H9 (cell line): ENCODE measurements at regions not wholly inside any gene's neighbourhood (a gene's known extent, or its start where the extent isn't known, plus 50 kb on each side); places are given as distances from the start of the nearest gene placed in this dataset.

Experiments
- DNase-seq: peaks from one replicate; pipeline ENCODE4 v3.0.0-alpha.2; 2017
- H2AFZ ChIP-seq: one replicate; pipeline ENCODE4 v1.6.1; 2013; ENCODE audit warnings: mild to moderate bottlenecking, low read length, control low read depth, moderate library complexity
- H2AK5ac ChIP-seq: 2 replicates; pipeline ENCODE4 v1.6.1; 2013; ENCODE audit warnings: low read length, control low read depth, mixed read lengths; ENCODE audit not compliant: insufficient read length
- H2BK120ac ChIP-seq: one replicate; pipeline ENCODE4 v1.6.1; 2013; ENCODE audit warnings: low read depth, mild to moderate bottlenecking, low read length, control low read depth, inconsistent platforms; ENCODE audit not compliant: poor library complexity, severe bottlenecking
- H2BK12ac ChIP-seq: 2 replicates; pipeline ENCODE4 v1.6.1; 2013; ENCODE audit warnings: low read length, control low read depth, mixed read lengths, low read depth; ENCODE audit not compliant: insufficient read length
- H2BK15ac ChIP-seq: 2 replicates; pipeline ENCODE4 v1.6.1; 2013; ENCODE audit warnings: low read depth, low read length, control low read depth
- H2BK20ac ChIP-seq: one replicate; pipeline ENCODE4 v1.6.1; 2013; ENCODE audit warnings: low read depth, mild to moderate bottlenecking, low read length, control low read depth, inconsistent platforms; ENCODE audit not compliant: poor library complexity, severe bottlenecking
- H2BK5ac ChIP-seq: 2 replicates; pipeline ENCODE4 v1.6.1; 2013; ENCODE audit warnings: low read length, control low read depth, mixed read lengths; ENCODE audit not compliant: insufficient read length
- H3K14ac ChIP-seq: 2 replicates; pipeline ENCODE4 v1.6.1; 2013; ENCODE audit warnings: low read length, control low read depth; ENCODE audit not compliant: insufficient read depth
- H3K18ac ChIP-seq: 2 replicates; pipeline ENCODE4 v1.6.1; 2013; ENCODE audit warnings: low read depth, mild to moderate bottlenecking, mixed read lengths, low read length, control low read depth; ENCODE audit not compliant: insufficient read length
- H3K23ac ChIP-seq: 2 replicates; pipeline ENCODE4 v1.6.1; 2013; ENCODE audit warnings: low read length, control low read depth, mixed read lengths, low read depth; ENCODE audit not compliant: insufficient read length
- H3K23me2 ChIP-seq: 2 replicates; pipeline ENCODE4 v1.6.1; 2013; ENCODE audit warnings: low read depth, mild to moderate bottlenecking, mixed read lengths, low read length, control low read depth; ENCODE audit not compliant: insufficient read length, poor library complexity, severe bottlenecking
- H3K27ac ChIP-seq: 2 replicates; pipeline ENCODE4 v1.5.1; 2013; ENCODE audit warnings: low read length, control low read depth, mixed read lengths, low read depth; ENCODE audit not compliant: insufficient read length
- H3K27me3 ChIP-seq: 2 replicates; pipeline ENCODE4 v1.6.1; 2013; ENCODE audit warnings: low read length, control low read depth, inconsistent platforms; ENCODE audit not compliant: insufficient read depth
- H3K4ac ChIP-seq: 2 replicates; pipeline ENCODE4 v1.6.1; 2013; ENCODE audit warnings: low read depth, mild to moderate bottlenecking, control low read depth, inconsistent platforms, low read length, moderate library complexity
- H3K4me1 ChIP-seq: 2 replicates; pipeline ENCODE4 v1.6.1; 2013; ENCODE audit warnings: low read length, control low read depth, inconsistent platforms; ENCODE audit not compliant: insufficient read depth
- H3K4me2 ChIP-seq: 2 replicates; pipeline ENCODE4 v1.6.1; 2013; ENCODE audit warnings: low read length, control low read depth, mixed read lengths; ENCODE audit not compliant: insufficient read length, insufficient read depth
- H3K56ac ChIP-seq: 2 replicates; pipeline ENCODE4 v1.6.1; 2013; ENCODE audit warnings: low read depth, mild to moderate bottlenecking, mixed read lengths, low read length, control low read depth; ENCODE audit not compliant: insufficient read length
- H3K79me1 ChIP-seq: 2 replicates; pipeline ENCODE4 v1.6.1; 2013; ENCODE audit warnings: low read depth, mild to moderate bottlenecking, moderate library complexity, low read length, control low read depth, inconsistent platforms; ENCODE audit not compliant: insufficient read depth, poor library complexity, severe bottlenecking
- H3K79me2 ChIP-seq: 2 replicates; pipeline ENCODE4 v1.6.1; 2013; ENCODE audit warnings: low read length, control low read depth, inconsistent platforms; ENCODE audit not compliant: insufficient read depth
- H3K9ac ChIP-seq: 2 replicates; pipeline ENCODE4 v1.6.1; 2013; ENCODE audit warnings: low read length, control low read depth, mixed read lengths; ENCODE audit not compliant: insufficient read length; ENCODE audit errors: extremely low read depth
- H3K9me3 ChIP-seq: one replicate; pipeline ENCODE4 v1.6.1; 2013; ENCODE audit warnings: low read depth, low read length, inconsistent platforms; ENCODE audit not compliant: control insufficient read depth
- H3T11ph ChIP-seq: one replicate; pipeline ENCODE4 v1.6.1; 2013; ENCODE audit warnings: mild to moderate bottlenecking, low read length, control low read depth, inconsistent platforms
- H4K20me1 ChIP-seq: one replicate; pipeline ENCODE4 v1.6.1; 2013; ENCODE audit not compliant: control insufficient read depth, insufficient read length, insufficient read depth
- H4K5ac ChIP-seq: 2 replicates; pipeline ENCODE4 v1.6.1; 2013; ENCODE audit warnings: low read depth, mild to moderate bottlenecking, mixed read lengths, low read length, control low read depth; ENCODE audit not compliant: insufficient read length
- H4K8ac ChIP-seq: replicated peaks from 2 replicates; pipeline ENCODE4 v1.6.1; 2013; ENCODE audit warnings: low read length, control low read depth, mixed read lengths, low read depth; ENCODE audit not compliant: insufficient read length
- H4K91ac ChIP-seq: 2 replicates; pipeline ENCODE4 v1.6.1; 2013; ENCODE audit warnings: low read depth, mild to moderate bottlenecking, moderate library complexity, mixed read lengths, low read length, control low read depth; ENCODE audit not compliant: insufficient read length
- H3K27ac Mint-ChIP-seq, 3 experiments: 2 replicates in 2 of 3; 3 replicates in 1 of 3; pipeline ENCODE4 v1.8.0; 2020 to 2021; ENCODE audit warnings: mixed read lengths in 3 of 3, mild to moderate bottlenecking in 1 of 3, moderate library complexity in 1 of 3
- H3K27me3 Mint-ChIP-seq: 2 replicates; pipeline ENCODE4 v1.8.0; 2021; ENCODE audit warnings: low read depth, mild to moderate bottlenecking, moderate library complexity, mixed read lengths
- H3K36me3 Mint-ChIP-seq, 3 experiments: 2 replicates in 2 of 3; 3 replicates in 1 of 3; pipeline ENCODE4 v1.8.0; 2020 to 2021; ENCODE audit warnings: low read depth in 3 of 3, mixed read lengths in 3 of 3; ENCODE audit not compliant: insufficient read depth in 1 of 3
- H3K4me1 Mint-ChIP-seq, 2 experiments: 2 replicates each; pipeline ENCODE4 v1.8.0; 2020; ENCODE audit warnings: mixed read lengths in 2 of 2
- H3K4me3 Mint-ChIP-seq, 2 experiments: 2 replicates in 1 of 2; 3 replicates in 1 of 2; pipeline ENCODE4 v1.8.0; 2020 to 2021; ENCODE audit warnings: mild to moderate bottlenecking in 2 of 2, mixed read lengths in 2 of 2, moderate library complexity in 1 of 2
- H3K9me3 Mint-ChIP-seq, 2 experiments: 2 replicates in 1 of 2; 3 replicates in 1 of 2; pipeline ENCODE4 v1.8.0; 2020; ENCODE audit warnings: mild to moderate bottlenecking in 2 of 2, mixed read lengths in 2 of 2, moderate library complexity in 1 of 2
- CTCF ChIP-seq: fragments of 200-600 bp; sonication (generic); conservative IDR thresholded peaks from 3 replicates; pipeline ENCODE4 v1.8.0; 2021; ENCODE audit warnings: antibody characterized with exemption, mild to moderate bottlenecking
- WGBS: extraction: QIAGEN DNeasy Blood & Tissue Kit; methylation state at CpG from one replicate; pipeline ENCODE4 v1.1.7; 2013; ENCODE audit warnings: missing lambda C conversion rate, low lambda C conversion rate, mixed read lengths; ENCODE audit not compliant: insufficient read length; ENCODE audit errors: extremely low coverage; 5-methylcytosine and 5-hydroxymethylcytosine counted together

- no peak overlapping the region for H2AK5ac ChIP-seq
- no peak overlapping the region for H2BK12ac ChIP-seq
- no peak overlapping the region for H3T11ph ChIP-seq
- no peaks in the 10 kb centered on the region for H4K20me1 ChIP-seq
- H4K5ac ChIP-seq: no peak overlapping the region
- no peak overlapping the region for H2BK120ac ChIP-seq
- no peaks in the 10 kb centered on the region for H3K27me3 ChIP-seq
- no peak overlapping the region for H3K4me2 ChIP-seq
- Mint-ChIP-seq H3K9me3 (peaks cover 10% of the 10 kb centered on the region in 2 experiments), H3K27ac (peak overlapping the region in 1 of 3 experiments; percentile 83; a peak in 2 of 7 replicates), H3K27me3 (no peaks in the 10 kb centered on the region), H3K4me1 (peaks cover 6 to 11% of the 10 kb centered on the region in 2 experiments; a peak in 2 of 4 replicates), H3K4me3 (no peak overlapping the region), H3K36me3 (peaks cover 4 to 10% (median 7%) of the 10 kb centered on the region in 3 experiments; a peak in 4 of 7 replicates)
- no peak overlapping the region for H4K91ac ChIP-seq
- H3K4me1 ChIP-seq: peaks cover 5% of the 10 kb centered on the region; the same call in 1 of the 2 replicates
- H3K9me3 ChIP-seq: no peaks in the 10 kb centered on the region
- no peak overlapping the region for H2BK20ac ChIP-seq
- no peaks in the 10 kb centered on the region for H3K23me2 ChIP-seq
- no peak overlapping the region for H3K9ac ChIP-seq
- no peak overlapping the region for H3K14ac ChIP-seq
- no peak for TF ChIP-seq CTCF
- no peak overlapping the region for H2AFZ ChIP-seq
- no peak overlapping the region for H3K4ac ChIP-seq
- H3K23ac ChIP-seq: no peak overlapping the region
- H3K56ac ChIP-seq: no peak overlapping the region
- no peak overlapping the region for H4K8ac ChIP-seq
- no peaks in the 10 kb centered on the region for H3K79me1 ChIP-seq
- WGBS: no CpG with 5 or more reads among the region's 5 CpGs
- H3K79me2 ChIP-seq: no peaks in the 10 kb centered on the region
- no peak overlapping the region for H2BK15ac ChIP-seq
- DNase-seq: no peak
- H2BK5ac ChIP-seq: no peak overlapping the region
- no peak overlapping the region for H3K27ac ChIP-seq
- H3K18ac ChIP-seq: no peak overlapping the region
Observed at GRCh38 chr6:155646443-155646842, 190.8 kb upstream of the NOX3 start.
